ENCODE measurements at regions not wholly inside any gene's neighbourhood (a gene's known extent, or its start where the extent isn't known, plus 50 kb on each side); places are given as distances from the start of the nearest gene placed in this dataset.
"Not testable (repeated sequence)": the region's sequence is repeated elsewhere in the genome, so short reads cannot be mapped to it uniquely, and the experiment has no call there.

- DNase-seq: no peak
These were observed 96.0 kb upstream of the VGLL4 start for GRCh38 chr3:11739706-11740105.

- DNase-seq: no peak
These were observed 95.4 kb upstream of the VGLL4 start for GRCh38 chr3:11739123-11739522.

GRCh38 chr3:11737742-11738141 lies 94.0 kb upstream of the VGLL4 start:
- no peak for DNase-seq

GRCh38 chr3:11736136-11736833 lies 92.6 kb upstream of the VGLL4 start:
- no peak for DNase-seq

GRCh38 chr3:11735638-11736037 lies 91.9 kb upstream of the VGLL4 start:
- DNase-seq: no peak

GRCh38 chr3:11735111-11735510 lies 91.4 kb upstream of the VGLL4 start:
- DNase-seq: not testable (repeated sequence)

- DNase-seq: no peak
These were observed 90.2 kb upstream of the VGLL4 start for GRCh38 chr3:11733914-11734313.

GRCh38 chr3:11727207-11727606 lies 83.5 kb upstream of the VGLL4 start:
- no peak for DNase-seq

GRCh38 chr3:11726146-11726545 lies 82.4 kb upstream of the VGLL4 start:
- DNase-seq: no peak

GRCh38 chr3:11725340-11725641 lies 81.6 kb upstream of the VGLL4 start:
- not testable (repeated sequence) for DNase-seq

- no peak for DNase-seq
These were observed 81.1 kb upstream of the VGLL4 start for GRCh38 chr3:11724615-11725339.

- no peak for DNase-seq
These were observed 77.8 kb upstream of the VGLL4 start for GRCh38 chr3:11721479-11721878.

- no peak for DNase-seq
These were observed 77.2 kb upstream of the VGLL4 start for GRCh38 chr3:11720917-11721411.

- DNase-seq: peak; percentile 79 to 81
These were observed 76.7 kb upstream of the VGLL4 start for GRCh38 chr3:11720304-11720898.

- DNase-seq: peak; percentile 76 to 82
These were observed 75.9 kb upstream of the VGLL4 start for GRCh38 chr3:11719406-11720303.

- DNase-seq: peak; percentile 52 to 58
These were observed 75.1 kb upstream of the VGLL4 start for GRCh38 chr3:11718637-11719405.

GRCh38 chr3:11717768-11718636 lies 74.3 kb upstream of the VGLL4 start:
- peak; percentile 44 to 60 for DNase-seq

GRCh38 chr3:11717301-11717700 lies 73.6 kb upstream of the VGLL4 start:
- DNase-seq: peak in 1 of 2 donors; percentile 8

GRCh38 chr3:11716573-11717290 lies 73.0 kb upstream of the VGLL4 start:
- peak in 1 of 2 donors; percentile 1 for DNase-seq

Data from right lung (tissue), 2 donors.